Mucosa of descending colon (tissue), 3 donors: ENCODE measurements at regions not wholly inside any gene's neighbourhood (a gene's known extent, or its start where the extent isn't known, plus 50 kb on each side); places are given as distances from the start of the nearest gene placed in this dataset.

ENCODE experiments used
- ATAC-seq: fragments of 200-7000 bp; cut with Tn5 transposase; one replicate; pipeline ENCODE4 v1.9.1; 2020; ENCODE audit warnings: mild to moderate bottlenecking, moderate library complexity
- DNase-seq, 3 donors: peaks; one replicate each; pipeline ENCODE4 v3.0.0-alpha.2; 2020
- H3K36me3 ChIP-seq: fragments of 200-600 bp; one replicate; pipeline ENCODE4 v1.8.0; 2021; ENCODE audit warnings: low read depth, mild to moderate bottlenecking
- H3K4me1 ChIP-seq: fragments of 200-600 bp; one replicate; pipeline ENCODE4 v1.8.0; 2021; ENCODE audit warnings: low read depth, mild to moderate bottlenecking
- H3K4me3 ChIP-seq: fragments of 200-600 bp; one replicate; pipeline ENCODE4 v1.8.0; 2021; ENCODE audit warnings: mild to moderate bottlenecking
- H3K9me3 ChIP-seq: fragments of 200-600 bp; one replicate; pipeline ENCODE4 v1.8.0; 2021; ENCODE audit warnings: mild to moderate bottlenecking
- intact Hi-C, 2 donors: fragments of 100-400 bp; cut with DNase I in 1 of 2; cut with micrococcal nuclease in 1 of 2; formaldehyde crosslinking; loops; one replicate each; pipeline versions ENCODE4 v1.11.0 to v1.11.1; 2022; cut with DNase I, micrococcal nuclease
- TF ChIP-seq, protein P1 (sequence below): fragments of 200-600 bp; IDR thresholded peaks from one replicate; pipeline ENCODE4 v1.8.0; 2022; ENCODE audit warnings: antibody characterized with exemption, mild to moderate bottlenecking
- donor health status: DM: no; HTN: no; CAD: no; lungs with moderate emphysema.
- donor health status: DM: no; HTN: no; CAD: no.
- donor health status: DM: no; HTN: yes; CAD: no.

DNA sequence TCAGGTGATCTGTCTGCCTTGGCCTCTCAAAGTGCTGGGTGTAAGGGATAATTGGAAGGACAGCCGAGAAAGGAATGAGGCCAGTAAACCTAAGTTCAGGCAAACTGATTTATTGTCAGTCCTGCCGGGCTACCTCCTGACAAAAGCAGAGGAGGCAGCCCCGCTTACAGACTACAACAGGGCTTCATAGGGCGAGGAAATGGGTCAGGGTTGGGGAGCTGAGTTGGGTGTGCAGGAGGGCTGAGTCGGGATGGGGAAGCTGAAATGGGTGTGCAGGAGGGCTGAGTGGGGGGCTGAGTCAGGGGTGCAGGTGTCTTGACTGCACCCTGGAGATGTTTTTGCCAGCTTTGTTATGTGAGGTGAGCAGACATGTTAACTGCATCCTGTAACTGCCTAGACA, 210.2 kb downstream of the SLITRK6 start:
- DNase-seq (no peak), ATAC-seq (no peak)
- H3K4me3 ChIP-seq = no peak overlapping the region
- intact Hi-C loops = no loop called here
- H3K36me3 ChIP-seq = no peaks in the 10 kb centered on the region
- H3K4me1 ChIP-seq = no peaks in the 10 kb centered on the region
- H3K9me3 ChIP-seq = peaks cover 5% of the 10 kb centered on the region
- TF ChIP-seq, protein P1, sequence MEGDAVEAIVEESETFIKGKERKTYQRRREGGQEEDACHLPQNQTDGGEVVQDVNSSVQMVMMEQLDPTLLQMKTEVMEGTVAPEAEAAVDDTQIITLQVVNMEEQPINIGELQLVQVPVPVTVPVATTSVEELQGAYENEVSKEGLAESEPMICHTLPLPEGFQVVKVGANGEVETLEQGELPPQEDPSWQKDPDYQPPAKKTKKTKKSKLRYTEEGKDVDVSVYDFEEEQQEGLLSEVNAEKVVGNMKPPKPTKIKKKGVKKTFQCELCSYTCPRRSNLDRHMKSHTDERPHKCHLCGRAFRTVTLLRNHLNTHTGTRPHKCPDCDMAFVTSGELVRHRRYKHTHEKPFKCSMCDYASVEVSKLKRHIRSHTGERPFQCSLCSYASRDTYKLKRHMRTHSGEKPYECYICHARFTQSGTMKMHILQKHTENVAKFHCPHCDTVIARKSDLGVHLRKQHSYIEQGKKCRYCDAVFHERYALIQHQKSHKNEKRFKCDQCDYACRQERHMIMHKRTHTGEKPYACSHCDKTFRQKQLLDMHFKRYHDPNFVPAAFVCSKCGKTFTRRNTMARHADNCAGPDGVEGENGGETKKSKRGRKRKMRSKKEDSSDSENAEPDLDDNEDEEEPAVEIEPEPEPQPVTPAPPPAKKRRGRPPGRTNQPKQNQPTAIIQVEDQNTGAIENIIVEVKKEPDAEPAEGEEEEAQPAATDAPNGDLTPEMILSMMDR = no peak

DNA sequence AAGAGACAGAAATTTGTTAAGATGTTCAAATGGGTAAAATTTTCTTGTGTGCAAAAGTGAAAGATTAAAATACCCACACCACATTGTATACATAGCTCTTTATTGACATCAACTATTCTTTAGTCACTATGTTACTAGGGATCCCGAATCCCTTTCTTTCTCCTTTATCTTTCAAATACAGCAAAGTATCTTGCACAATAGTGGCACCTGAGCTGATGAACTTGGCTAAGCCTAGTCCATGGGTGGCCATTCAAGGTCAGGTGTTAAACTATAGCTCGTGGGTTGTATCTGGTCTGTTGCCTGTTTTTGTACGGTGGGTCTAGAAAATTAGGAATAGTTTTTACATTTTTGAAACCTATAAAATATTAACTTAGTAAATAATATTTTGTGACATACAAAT, 210.9 kb downstream of the SLITRK6 start:
- TF ChIP-seq, protein P1 = no peak
- H3K4me1 ChIP-seq = no peaks in the 10 kb centered on the region
- no peaks in the 10 kb centered on the region for H3K36me3 ChIP-seq
- ATAC-seq (no peak), DNase-seq (no peak)
- peaks cover 5% of the 10 kb centered on the region for H3K9me3 ChIP-seq
- intact Hi-C loops = no loop called here
- no peak overlapping the region for H3K4me3 ChIP-seq

DNA sequence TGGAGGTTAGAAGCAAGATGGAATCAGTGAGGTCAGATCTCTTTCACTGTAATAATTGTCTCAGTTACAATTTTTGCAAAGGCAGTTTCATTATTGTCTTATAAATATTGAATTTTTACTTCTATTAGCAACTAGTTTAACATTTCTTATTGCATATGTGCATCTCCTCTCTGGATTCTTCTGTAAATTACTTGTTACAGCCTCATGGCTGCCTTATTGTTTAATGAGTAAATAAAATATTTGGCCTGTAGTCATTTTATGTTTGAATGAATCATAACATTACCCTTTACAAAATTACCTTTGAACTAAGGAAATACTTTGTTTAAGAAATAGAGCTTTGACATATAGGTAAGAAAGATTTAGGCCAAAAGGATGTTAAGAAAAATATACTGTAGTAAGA, 212.4 kb downstream of the SLITRK6 start:
- Histone ChIP-seq H3K36me3 (no peaks in the 10 kb centered on the region), H3K9me3 (peaks cover 5% of the 10 kb centered on the region), H3K4me1 (no peaks in the 10 kb centered on the region), H3K4me3 (no peak overlapping the region)
- DNase-seq (no peak), ATAC-seq (no peak)
- intact Hi-C loops = no loop called here
- TF ChIP-seq, protein P1 = no peak

DNA sequence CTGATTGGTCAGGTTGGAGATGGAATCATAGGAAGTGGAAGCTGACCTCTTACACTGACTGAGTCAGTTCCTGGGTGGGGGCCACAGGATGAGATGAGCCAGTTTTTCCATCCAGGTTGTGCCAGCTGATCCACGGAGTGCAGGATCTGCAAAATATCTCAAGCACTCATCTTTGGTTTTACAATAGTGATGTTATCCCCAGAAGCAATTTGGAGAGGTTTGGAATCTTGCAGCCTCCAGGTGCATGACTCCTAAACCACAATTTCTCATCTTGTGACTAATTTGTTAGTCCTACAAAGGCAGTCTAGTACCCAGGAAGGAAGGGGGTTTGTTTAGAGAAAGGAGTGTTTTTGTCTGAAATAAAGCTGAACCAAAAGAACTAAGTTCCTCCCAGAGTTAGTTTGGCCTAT, 212.8 kb downstream of the SLITRK6 start:
- TF ChIP-seq, protein P1 = no peak
- Histone ChIP-seq H3K4me3 (no peak overlapping the region), H3K36me3 (no peaks in the 10 kb centered on the region), H3K9me3 (peaks cover 5% of the 10 kb centered on the region), H3K4me1 (no peaks in the 10 kb centered on the region)
- intact Hi-C loops = no loop called here
- DNase-seq = no peak
- no peak for ATAC-seq

DNA sequence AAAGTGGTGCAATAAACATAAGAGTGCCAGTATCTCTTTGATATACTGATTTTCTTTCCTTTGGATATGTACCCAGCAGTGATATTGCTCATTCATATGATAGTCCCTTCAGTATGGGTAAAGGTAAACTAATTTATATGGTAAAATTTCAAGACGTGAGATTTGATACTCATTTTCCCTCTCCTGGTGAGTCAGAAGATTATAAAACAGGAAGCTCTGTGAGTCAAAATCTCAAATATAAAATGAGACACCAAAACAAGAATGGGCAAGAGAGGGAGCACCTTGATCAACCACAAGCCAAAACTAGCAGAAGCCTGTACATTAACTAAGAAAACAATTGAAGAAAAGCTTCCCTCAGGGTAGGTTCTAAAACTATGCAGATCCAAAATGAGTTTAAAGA, 216.3 kb downstream of the SLITRK6 start:
- ATAC-seq (no peak), DNase-seq (no peak)
- intact Hi-C loops = no loop called here
- no peak overlapping the region for H3K4me3 ChIP-seq
- H3K36me3 ChIP-seq = no peaks in the 10 kb centered on the region
- H3K9me3 ChIP-seq = peaks cover 5% of the 10 kb centered on the region
- TF ChIP-seq, protein P1 = no peak
- no peaks in the 10 kb centered on the region for H3K4me1 ChIP-seq

DNA sequence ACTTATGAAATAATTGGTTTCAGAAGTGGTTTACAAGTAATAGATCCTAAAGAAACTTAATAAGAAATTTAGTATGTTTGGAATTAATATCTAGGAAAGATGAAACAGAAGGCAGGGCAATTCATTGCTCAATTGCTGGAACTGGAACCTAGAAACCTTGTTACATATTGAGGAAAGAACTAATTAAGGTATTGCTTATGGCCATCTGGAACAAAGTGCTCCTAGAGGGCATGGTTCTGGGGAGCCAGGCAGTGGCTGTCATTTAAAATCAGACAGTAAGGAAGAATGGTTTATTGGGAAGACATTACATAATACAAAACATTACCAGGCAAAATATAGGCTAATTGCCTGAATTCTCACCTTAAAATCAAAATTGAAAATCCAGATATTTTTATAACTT, 224.1 kb downstream of the SLITRK6 start:
- Histone ChIP-seq H3K4me3 (no peak overlapping the region), H3K36me3 (no peaks in the 10 kb centered on the region), H3K4me1 (no peaks in the 10 kb centered on the region), H3K9me3 (no peaks in the 10 kb centered on the region)
- TF ChIP-seq, protein P1 = no peak
- ATAC-seq (no peak), DNase-seq (no peak)
- intact Hi-C loops = no loop called here
